SW480 (cell line): ENCODE measurements at regions not wholly inside any gene's neighbourhood (a gene's known extent, or its start where the extent isn't known, plus 50 kb on each side); places are given as distances from the start of the nearest gene placed in this dataset.

Experiments
- DNase-seq: peaks from one replicate; pipeline ENCODE4 v3.0.0-alpha.2; 2016; ENCODE audit warnings: low spot score

DNA sequence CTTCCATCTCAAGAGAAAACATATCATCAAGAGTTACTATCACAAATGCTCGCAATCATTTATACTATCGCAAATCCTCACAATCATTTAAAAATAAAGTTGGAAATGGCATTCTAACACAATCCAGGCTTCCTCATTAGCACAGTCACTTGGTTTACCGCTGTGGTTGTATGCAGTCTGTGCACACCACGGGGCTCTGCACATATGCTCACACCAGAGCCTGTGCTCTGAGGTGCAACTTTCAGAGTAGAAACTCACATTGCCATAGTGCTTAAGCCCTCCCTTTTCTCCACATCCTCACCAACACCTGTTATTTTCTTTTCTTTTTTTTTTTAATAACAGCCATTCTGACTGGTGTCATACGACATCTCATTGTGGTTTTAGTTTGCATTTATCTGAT, 235.6 kb upstream of the KLF6 start:
- DNase-seq, result no peak

DNA sequence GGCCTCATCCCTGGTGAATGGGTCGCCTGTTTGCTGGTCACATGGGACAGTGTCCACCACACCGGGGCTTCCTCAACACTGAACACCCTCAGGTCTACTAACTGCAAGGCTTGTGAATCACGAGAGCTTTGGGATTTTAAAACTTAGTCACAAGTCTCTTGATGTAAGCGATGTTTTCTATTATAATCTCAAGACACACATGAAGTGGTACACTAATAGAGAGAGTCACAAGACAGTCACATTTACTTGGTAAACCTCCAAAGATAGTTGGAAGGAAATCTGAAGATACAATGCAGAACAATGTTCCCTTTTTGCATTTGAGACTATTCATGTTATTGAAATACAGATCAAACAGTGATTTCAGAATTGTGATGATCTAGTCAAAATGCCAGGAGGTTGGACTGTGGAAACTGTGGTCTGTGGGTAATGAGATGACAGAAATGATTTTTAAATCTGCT, 233.1 kb upstream of the KLF6 start:
- DNase-seq, result no peak

DNA sequence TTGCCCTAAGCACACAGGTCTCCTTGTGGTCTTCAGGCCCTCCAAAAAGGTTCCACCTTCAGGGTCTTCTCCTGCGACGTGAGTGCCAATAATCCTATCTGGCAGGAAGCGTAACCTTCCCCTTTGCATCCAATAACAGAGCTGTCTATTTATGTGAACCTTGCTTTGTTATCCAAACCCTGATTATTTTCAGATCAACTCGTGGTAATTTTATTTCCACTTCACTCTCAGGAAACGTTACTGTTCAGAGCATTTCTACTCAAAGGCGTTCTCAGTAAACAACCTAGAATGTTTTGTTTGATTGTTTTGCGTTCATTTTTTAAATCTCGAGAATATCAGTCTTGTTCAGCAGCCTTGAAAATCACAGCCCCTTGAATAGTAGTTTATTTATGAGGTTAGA, 232.3 kb upstream of the KLF6 start:
- DNase-seq, result no peak

DNA sequence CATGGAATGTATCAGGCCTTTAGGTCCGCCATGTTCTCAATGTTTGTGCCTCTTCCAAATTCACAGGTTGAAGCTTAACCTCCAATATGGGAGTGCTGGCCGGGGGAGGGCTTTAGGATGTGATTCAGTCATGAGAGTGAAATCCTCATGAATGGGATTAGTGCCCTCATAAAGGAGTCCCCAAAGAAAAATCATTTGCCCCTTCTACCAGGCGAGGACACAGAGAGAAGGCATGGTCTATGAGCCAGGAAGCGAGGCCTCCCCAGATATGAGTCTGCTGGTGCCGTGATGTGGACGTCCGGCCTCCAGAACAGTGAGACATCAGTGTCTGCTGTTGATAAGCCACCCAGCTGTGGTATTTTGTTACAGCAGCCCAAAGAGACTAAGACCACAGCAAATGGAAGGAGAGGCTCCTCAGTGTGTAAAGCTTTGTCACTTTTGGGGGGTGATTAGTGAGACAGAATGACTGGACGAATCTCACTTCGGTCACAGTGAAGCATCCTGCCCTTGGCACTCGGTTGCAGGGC, 231.3 kb upstream of the KLF6 start:
- no peak for DNase-seq

DNA sequence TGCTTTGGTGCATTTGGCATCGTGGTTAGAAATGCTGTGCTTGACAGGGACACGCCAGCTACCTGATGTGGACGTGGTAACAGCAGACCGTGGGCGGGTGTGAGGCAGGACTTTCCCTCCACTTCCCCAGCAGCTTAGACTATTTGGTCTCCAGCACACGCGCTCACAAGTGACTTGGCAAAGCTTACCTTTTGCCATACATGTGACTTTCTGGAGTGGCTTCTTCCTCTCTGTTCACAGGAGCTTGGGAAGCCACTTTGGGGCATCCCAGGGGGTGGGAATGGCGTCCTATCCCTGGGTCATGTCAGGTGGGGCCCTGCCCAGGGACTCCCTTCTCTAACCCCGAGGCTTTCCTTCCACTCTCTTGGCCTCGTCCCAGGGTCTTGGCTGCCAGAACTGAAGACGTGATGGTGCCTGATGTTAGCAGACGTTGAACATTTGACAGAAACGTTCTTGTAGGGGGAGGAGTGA, 228.7 kb upstream of the KLF6 start:
- no peak for DNase-seq

DNA sequence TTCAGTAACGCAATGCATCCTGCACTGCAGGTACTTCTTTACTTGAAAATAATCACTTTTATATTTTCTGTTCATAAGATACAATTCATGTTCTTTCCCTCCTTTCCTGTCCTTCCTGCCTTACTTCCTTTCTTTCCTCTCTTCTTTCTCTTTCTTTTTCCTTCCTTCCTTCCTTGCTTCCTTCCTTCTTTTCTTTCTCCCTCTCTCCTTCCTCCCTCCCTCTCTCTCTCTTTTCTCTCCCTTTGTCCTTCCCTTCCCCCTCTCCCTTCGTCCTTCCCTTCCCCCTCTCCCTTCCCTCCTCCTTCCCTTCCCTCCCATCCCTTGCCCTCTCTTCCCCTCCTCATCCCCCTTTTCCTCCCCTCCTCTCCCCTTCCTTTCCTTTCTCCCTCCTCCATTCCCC, 227.8 kb upstream of the KLF6 start:
- no peak for DNase-seq

DNA sequence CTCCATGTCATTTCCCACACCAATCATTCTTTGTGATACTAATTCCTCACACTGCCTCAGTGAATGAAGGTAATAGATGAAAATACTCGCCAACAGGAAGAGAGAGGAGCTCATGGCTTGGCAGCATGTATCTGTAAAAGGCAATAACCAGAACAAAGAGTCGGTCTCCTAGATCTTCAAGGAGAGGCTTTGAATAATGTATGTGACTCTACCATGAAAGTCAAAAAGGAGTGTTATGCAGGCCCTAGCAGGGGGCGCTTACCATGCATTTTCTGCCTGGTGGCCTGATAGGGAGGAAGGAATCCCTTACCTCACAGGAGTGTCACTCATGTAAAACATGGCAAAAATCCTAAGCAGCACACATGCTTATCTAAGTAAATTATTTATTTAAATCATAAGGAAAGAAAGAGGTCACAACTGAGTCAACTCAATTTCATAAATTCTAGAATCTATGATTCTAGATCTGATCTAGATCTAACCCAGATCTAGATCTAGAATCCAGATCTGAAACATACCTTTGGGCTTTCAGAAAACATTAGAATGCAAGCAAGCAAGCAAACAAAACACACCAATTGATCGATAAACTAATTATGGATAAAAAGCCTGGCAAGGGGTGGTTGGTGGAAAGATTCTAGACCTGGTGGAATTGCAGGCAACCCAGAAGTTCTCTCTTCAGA, 226.3 kb upstream of the KLF6 start:
- no peak for DNase-seq

DNA sequence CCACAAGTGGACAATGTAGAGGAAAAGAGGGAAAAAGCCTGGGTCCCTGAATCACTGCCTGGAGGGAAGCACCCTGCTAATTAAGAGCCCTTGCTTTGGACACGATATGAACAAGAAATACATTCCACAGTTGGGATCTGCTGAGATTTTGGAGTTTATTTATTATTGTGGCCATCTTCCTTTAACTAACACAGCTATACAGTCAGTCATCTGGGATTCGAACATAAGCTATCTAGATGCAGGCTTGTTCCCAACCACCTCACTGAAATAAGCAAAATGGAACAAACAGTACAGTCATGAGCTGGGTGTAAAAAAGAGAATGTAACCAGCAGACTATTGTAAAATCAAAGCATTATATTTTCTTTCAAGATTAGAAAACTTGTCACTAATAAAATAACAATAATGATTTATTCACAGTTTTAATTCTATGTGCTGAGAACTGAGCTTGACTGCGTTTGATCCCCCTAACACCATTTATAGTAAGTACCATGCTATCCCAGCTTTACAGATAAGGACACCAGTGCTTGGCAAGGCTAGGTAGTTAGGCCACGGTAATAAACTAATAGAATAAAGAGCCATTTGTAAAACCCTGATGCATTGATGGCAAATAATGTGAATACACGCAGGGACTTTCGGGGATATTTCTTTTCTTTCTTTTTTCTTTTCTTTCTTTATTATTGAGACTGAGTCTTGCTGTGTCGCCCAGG, 223.8 kb upstream of the KLF6 start:
- no peak for DNase-seq

DNA sequence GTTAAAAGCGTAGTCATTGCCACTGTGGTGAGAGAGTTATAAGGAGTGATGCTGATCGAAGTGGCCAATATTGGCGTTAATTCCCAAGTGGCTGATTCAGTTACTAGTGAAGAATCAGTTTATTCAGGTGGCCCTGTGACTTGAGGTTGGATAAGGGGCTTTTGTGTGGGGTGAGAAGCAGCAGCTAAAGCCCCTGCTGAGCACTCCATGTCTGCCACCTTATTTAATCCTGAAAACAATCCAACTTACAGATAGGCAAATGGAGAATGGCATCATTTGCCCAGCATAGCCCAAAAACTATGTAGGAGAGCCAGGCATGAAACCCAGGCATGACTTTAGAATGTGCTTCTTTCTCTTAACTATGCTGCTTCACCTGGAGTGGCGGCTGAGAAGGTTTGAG, 222.8 kb upstream of the KLF6 start:
- DNase-seq, result no peak

DNA sequence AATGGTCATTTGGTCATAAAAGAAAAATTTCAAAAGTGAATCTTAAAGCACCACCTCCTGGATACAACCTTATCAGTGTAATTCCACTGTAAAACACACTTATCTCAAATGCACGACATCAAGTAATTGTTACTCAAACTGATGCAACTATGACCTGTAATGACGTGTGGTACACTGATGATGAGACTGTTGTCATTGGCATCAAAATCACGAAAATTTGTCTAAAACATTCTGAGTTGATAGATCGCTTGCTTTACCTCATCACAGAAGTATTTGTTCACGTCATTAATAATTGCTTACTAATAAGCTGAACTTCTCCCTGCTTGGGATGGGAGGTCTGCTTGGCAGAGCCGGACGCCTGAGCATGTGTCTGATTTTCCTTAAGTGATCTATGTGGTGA, 221.8 kb upstream of the KLF6 start:
- no peak for DNase-seq

DNA sequence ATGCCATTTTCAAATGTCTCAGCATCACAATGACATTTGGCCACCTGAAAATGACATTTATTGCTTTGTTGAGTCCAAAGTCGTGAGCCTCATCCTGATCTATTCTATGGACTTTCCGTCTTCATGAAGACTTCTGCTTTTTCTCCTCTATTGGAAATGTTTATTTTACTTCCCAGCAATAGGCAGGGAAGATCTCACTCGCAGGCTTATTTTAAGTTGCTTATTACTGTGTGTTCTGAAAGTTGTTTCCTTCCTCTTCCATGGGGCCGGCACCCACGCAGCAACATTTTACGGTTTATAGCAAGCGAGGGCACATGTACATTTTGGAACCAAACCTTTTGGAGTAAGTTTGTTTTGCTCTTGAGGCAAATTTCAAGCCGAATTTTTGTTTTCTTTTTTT, 221.0 kb upstream of the KLF6 start:
- no peak for DNase-seq

DNA sequence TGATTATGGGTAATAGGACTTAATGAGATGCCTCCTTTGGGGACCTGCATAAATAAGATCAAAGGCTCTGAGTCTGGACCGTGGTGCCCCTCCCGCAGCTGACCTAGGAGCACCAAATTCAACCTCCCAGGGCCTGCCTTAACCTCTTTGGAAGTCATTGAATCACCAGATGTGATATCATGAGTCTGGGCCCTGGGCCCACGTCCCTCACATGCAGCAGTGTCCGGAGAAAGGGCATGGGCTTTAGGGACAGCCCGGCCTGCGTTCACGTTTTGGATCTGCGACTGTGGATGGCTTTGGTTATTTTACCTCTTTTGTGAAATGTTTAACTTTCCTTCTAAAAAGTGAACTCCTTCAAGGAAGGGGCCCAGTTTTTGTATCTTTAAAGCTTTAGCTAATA, 220.0 kb upstream of the KLF6 start:
- DNase-seq, result no peak

DNA sequence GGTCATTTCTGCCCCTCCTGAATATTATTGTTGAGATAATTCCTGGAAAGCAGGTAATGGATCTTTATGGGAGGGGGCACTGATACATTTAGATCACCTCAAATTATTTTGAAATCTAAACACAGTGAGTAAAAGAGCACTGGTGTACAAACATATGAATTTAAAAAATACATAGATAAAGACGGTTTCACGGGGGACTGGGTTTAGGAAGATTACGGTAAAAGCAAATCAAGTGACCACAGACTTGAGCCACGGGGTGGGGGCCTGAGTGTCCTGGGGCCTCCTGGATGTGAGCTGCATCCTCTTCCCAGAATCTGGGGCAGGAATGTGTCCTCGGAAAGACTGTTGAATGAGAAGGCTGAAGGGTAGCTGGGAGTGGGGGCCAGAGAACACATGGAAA, 219.1 kb upstream of the KLF6 start:
- no peak for DNase-seq

DNA sequence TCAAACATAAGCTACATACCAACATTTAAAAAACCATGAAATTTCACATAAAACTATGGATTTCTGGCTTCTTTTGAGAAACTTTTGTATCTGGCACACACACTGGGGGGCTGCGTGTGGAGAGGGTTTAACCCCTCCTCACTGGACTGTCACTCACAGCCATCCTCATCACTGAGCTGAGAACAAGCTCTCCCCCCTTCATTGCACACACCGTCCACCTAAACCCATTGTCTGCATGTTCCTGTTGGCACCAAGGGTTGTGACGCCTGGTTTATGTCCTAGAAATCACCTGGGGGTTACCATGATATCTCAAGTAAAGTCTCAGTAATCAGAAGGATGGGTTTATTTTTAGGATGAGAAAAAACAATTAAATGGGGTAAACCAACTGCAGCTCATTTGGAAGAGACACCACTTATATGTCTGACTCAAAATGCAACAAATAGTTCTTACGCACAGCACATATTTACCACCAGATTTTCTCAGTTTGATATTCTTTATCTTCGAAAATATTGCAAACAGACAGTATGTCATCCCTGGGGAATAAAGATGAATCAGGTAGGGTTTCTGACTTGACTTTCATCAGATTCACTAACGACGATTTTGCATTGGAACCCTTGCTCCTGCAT, 218.5 kb upstream of the KLF6 start:
- no peak for DNase-seq

DNA sequence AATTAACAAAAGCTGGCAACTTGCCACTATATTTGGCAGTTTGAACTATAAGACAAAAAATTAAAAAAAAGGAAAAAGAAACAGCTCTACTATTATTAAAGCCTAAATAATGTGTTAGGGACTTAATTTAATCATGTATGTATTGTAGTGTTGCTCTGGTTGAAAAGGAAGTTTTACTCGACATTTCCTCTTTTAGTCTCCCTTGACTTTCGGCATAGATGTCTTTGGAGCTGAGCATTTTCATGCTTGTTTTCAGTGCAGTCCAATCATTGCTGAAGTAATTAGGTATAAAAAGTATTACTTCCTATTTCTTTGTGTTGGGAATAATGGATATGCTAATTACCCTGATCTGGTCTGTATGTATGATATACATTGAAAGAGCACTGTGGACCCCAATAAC, 216.8 kb upstream of the KLF6 start:
- DNase-seq, result no peak

DNA sequence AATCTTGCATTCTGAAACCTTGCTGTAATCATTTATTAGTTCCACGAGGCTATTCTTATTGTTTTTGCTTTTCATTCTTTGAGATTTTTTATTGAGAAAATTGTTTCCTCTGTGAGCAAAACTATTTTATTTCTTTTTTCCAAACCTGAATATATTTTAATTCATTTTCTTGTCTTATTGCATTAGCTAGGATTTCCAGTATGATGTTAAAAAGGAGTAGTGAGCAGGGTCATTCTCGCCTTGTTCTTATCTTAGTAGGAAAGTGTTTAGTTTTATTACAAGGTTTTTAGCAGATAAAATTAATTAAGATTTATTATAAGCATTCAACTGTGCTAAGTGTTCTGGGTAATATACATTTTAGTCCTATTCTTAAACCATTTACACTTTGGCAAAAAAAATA, 214.6 kb upstream of the KLF6 start:
- no peak for DNase-seq

DNA sequence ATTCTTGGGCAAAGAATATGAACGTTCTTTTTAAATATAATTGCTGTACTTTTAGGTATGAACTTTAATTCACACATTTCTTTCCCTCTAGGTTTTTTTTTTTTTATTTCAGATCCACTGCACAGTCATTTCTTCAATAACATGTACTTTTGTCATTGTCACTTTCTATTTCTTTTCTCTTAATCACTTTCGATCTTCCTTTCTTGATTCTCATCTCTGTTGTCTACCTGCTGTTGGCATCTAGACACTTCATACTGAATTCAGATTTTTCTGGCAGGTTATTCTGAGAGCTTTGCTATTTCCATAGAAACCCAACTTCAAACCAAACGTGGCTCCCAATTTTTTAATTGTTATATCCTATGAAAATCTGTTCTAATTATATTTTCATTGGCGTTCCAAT, 211.7 kb upstream of the KLF6 start:
- no peak for DNase-seq

DNA sequence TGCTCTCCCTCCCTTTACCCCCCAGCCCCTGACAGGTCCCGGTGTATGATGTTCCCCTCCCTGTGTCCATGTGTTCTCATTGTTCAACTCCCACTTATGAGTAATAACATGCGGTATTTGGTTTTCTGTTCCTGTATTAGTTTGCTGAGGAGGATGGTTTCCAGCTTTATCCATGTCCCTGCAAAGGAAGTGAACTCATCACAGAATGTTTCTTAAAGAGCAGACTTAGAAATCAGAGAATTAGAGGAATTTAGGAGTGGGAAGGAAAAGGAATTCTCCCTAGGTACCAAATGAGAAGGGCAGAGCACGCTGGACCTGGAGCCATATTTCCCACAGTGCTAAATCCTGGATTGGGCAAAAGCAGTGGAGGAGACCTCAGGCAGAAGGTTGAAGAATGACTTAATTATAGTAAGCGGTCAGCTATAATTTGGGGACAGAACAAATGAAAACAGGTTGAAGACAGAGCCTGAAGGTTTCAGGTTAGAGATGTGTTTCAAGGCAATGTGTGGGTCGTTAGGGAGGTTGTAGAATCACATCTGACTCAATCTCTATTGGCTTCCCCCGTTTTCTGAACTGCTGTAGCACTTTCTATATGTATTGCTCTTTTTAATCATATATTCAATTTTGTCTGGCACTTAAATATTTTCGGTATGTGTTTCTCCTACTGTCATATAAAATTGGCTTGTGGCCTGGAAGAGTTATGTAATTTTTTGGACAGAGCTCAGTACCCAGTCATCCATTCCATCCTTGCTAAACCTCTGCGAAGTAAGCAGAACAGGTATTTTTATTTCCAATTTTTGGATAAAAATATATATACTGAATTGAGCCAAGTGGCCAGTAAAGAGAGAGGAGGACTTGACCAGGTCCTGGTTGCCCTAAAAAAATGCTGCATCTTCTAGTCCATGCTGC, 210.5 kb upstream of the KLF6 start:
- DNase-seq, result no peak

DNA sequence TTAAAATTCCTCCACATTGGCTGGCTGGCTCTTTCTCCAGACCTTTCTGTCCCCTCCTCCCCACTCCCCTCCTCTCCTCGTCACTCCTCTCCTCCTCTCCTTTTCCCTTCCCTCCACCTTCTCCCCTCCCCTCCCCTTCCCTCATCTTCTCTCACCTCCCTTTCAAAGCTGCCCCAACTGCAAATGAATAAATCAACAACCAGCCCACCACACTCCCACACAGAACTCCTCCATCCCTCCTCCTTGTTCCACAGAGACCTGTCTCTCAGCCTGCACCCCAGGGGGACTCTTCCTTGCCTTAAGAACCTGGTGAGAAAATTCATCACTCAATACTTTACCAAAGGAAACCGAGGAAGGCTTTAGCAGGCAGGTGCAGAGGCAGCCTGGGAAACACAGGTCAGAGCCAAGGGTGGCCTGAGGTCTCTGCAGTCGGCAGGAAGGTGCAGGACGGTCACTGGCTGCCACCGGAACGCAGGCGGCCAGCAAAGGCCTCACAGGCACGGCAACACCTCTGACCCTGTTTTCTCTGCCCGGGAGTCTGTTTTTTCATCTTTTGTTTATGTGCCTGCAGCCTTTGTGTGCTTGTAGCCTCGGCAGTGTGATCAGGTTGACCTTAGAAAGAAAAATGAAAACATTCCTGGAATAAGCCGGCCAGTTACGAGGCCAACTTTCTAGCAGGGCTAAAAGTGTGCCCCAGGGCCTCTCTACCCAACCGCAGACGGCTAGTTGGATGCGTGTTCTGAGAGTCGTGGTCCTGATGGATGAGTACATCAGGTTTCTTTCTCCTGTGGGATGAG, 207.6 kb upstream of the KLF6 start:
- DNase-seq, result no peak

DNA sequence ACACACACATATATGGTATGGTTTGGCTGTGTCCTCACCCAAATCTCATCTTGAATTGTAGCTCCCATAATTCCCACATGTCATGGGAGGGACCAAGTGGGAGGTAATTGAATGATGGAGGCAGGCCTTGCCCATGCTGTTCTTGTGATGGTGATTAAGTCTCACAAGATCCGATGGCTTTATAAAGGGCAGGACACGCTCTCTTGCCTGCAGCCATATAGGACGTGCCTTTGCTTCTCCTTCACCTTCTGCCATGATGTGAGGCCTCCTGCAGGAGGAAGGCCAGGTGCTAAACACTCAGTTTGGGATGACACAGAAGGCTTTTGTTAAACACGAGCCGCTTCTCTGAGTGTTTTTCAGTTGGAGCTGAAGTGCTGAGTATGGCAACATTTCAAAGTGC, 205.3 kb upstream of the KLF6 start:
- DNase-seq, result no peak
